SK-N-SH treated with all-trans-retinoic acid at 6 μM for 48 hours (cell line): ENCODE measurements at regions not wholly inside any gene's neighbourhood (a gene's known extent, or its start where the extent isn't known, plus 50 kb on each side); places are given as distances from the start of the nearest gene placed in this dataset.

Experiments
- CREB5 ChIP-seq: fragments of 250-450 bp; sonication (Bioruptor Pico); IDR thresholded peaks from 2 replicates; pipeline ENCODE4 v1.5.1; 2020; ENCODE audit warnings: low read depth, mild to moderate bottlenecking, moderate library complexity
- CSDC2 ChIP-seq: fragments of 250-450 bp; sonication (Bioruptor Pico); IDR thresholded peaks from 2 replicates; pipeline ENCODE4 v1.5.0; 2020; ENCODE audit warnings: mild to moderate bottlenecking, moderate library complexity
- CSRNP3 ChIP-seq: fragments of 250-450 bp; sonication (Bioruptor Pico); IDR thresholded peaks from 2 replicates; pipeline ENCODE4 v1.5.1; 2021; ENCODE audit warnings: mild to moderate bottlenecking, moderate library complexity
- ISL1 ChIP-seq: fragments of 250-450 bp; sonication (Bioruptor Pico); IDR thresholded peaks from 2 replicates; pipeline ENCODE4 v2.1.2; 2022; ENCODE audit warnings: mild to moderate bottlenecking, moderate library complexity
- PATZ1 ChIP-seq: fragments of 250-450 bp; sonication (Bioruptor Pico); IDR thresholded peaks from 2 replicates; pipeline ENCODE4 v1.8.0; 2020; ENCODE audit warnings: mild to moderate bottlenecking, moderate library complexity, borderline replicate concordance
- PPARA ChIP-seq: fragments of 250-450 bp; sonication (Bioruptor Pico); IDR thresholded peaks from 2 replicates; pipeline ENCODE4 v1.5.0; 2020; ENCODE audit warnings: mild to moderate bottlenecking, borderline replicate concordance
- RARB ChIP-seq: fragments of 250-450 bp; sonication (Bioruptor Pico); IDR thresholded peaks from 2 replicates; pipeline ENCODE4 v1.8.0; 2021; ENCODE audit warnings: mild to moderate bottlenecking, moderate library complexity
- SNAI2 ChIP-seq: fragments of 250-450 bp; sonication (Bioruptor Pico); IDR thresholded peaks from 2 replicates; pipeline ENCODE4 v1.5.0; 2020; ENCODE audit warnings: mild to moderate bottlenecking, moderate library complexity
- TOX ChIP-seq: fragments of 250-450 bp; sonication (Bioruptor Pico); IDR thresholded peaks from 2 replicates; pipeline ENCODE4 v1.8.0; 2021; ENCODE audit warnings: mild to moderate bottlenecking, moderate library complexity, borderline replicate concordance
- ZC3H10 ChIP-seq: fragments of 250-450 bp; sonication (Bioruptor Pico); IDR thresholded peaks from 2 replicates; pipeline ENCODE4 v1.5.1; 2021; ENCODE audit warnings: mild to moderate bottlenecking, moderate library complexity
- ZNF565 ChIP-seq: fragments of 450-650 bp; formaldehyde crosslinking; conservative IDR thresholded peaks from 2 replicates; pipeline ENCODE4 v1.5.0; 2020; ENCODE audit warnings: low read depth, mild to moderate bottlenecking, moderate library complexity
- ZNF8 ChIP-seq: fragments of 450-650 bp; formaldehyde crosslinking; IDR thresholded peaks from 2 replicates; pipeline ENCODE4 v1.5.0; 2020; ENCODE audit warnings: mild to moderate bottlenecking, moderate library complexity

- TF ChIP-seq ZC3H10 (CRISPR knock-in tag) = no peak
- no peak for TF ChIP-seq ISL1 (CRISPR knock-in tag)
- TF ChIP-seq PPARA = no peak
- TF ChIP-seq PATZ1 (CRISPR knock-in tag) = no peak
- TF ChIP-seq TOX (CRISPR knock-in tag) = no peak
- TF ChIP-seq ZNF565 (CRISPR knock-in tag) = no peak
- TF ChIP-seq CSRNP3 (CRISPR knock-in tag) = no peak
- no peak for TF ChIP-seq ZNF8 (CRISPR knock-in tag)
- no peak for TF ChIP-seq SNAI2
- no peak for TF ChIP-seq CREB5 (CRISPR knock-in tag)
- TF ChIP-seq CSDC2 (CRISPR knock-in tag) = no peak
- no peak for TF ChIP-seq RARB (CRISPR knock-in tag)
These were observed 70.0 kb upstream of the KLF13 start for GRCh38 chr15:31256378-31257265.
